ENCODE measurements at regions not wholly inside any gene's neighbourhood (a gene's known extent, or its start where the extent isn't known, plus 50 kb on each side); places are given as distances from the start of the nearest gene placed in this dataset.

GRCh38 chr5:53161876-53162275, 52.3 kb upstream of the MOCS2 start:
- no peak for TF ChIP-seq CTCF (optimal IDR thresholded peaks at IDR 0.05 in 1 of 3, IDR thresholded peaks at IDR 0.05 in 1 of 3, conservative IDR thresholded peaks at IDR 0.05 in 1 of 3; ENCODE audit: extremely low read depth in 1 of 3, insufficient read depth in 2 of 3, low read length in 3 of 3)
- no peak for TF ChIP-seq EZH2 (IDR thresholded peaks at IDR 0.05; ENCODE audit: low read length)

All from keratinocyte (primary cell).